ENCODE measurements at regions not wholly inside any gene's neighbourhood (a gene's known extent, or its start where the extent isn't known, plus 50 kb on each side); places are given as distances from the start of the nearest gene placed in this dataset.

DNA sequence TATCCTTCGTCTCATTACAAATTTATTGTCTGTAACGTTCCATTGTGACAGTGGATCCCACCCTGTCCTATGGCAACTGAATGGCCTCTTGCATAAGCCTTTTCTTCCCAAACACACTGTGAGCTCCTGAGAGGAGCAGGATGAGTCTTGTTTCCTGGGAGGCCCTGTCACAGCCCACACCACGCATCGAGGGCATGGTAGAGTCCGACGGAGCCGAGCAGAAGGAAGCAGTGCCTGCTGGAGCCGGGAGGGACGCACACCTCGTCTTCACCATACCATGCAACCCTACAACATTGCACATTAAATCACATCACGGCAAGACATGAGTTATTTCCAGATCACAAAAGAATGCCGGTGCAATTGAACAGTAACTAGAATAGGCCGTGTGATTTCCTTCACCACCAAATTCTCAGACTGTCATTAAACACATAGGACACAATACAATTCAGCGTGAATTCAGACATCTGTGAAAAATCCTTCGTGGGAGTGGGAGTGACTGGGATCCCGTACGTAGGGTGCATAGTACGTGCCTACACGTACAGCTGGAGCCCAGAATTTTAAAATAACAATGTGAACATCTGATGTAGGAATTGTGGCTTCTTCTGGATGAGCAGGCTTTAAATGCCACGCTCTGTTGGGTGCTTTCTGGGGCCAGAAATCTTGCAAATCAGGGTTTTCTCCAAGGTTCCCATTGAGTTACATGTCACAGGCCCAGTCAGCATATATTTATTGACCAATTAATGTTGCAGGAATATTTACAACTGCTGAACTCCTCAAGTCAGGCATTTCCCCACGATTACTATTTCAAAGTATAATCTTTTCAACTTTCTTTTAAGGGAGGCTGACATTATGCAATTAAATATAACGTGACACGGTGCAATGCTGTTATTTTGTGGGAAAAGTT lies 201.8 kb downstream of the TTLL2 start:
- intact Hi-C loops (cut with DNase I; ENCODE audit: low total_unique reads): no loop called here

DNA sequence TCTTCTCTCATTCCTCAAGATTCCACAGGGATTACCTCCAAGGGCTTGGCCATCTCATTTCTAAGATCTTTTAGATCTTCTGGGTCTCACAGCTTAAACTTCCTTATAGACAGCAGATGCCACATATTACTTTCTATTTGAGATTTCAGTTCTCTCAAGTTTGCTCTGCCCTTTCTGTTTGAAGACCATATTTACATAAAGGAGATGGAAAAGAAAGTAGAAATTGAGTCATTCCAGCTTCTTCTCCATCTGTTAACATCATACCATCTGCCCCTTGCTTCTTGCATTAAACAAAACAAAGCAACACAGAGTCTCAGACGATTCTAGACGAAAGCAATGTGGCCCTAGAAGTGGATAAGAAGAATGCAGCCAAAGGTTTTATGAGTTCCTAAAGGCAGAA lies 203.4 kb downstream of the TTLL2 start:
- TF ChIP-seq, protein P1, sequence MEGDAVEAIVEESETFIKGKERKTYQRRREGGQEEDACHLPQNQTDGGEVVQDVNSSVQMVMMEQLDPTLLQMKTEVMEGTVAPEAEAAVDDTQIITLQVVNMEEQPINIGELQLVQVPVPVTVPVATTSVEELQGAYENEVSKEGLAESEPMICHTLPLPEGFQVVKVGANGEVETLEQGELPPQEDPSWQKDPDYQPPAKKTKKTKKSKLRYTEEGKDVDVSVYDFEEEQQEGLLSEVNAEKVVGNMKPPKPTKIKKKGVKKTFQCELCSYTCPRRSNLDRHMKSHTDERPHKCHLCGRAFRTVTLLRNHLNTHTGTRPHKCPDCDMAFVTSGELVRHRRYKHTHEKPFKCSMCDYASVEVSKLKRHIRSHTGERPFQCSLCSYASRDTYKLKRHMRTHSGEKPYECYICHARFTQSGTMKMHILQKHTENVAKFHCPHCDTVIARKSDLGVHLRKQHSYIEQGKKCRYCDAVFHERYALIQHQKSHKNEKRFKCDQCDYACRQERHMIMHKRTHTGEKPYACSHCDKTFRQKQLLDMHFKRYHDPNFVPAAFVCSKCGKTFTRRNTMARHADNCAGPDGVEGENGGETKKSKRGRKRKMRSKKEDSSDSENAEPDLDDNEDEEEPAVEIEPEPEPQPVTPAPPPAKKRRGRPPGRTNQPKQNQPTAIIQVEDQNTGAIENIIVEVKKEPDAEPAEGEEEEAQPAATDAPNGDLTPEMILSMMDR (IDR thresholded peaks at IDR 0.05 in 4 of 5, conservative IDR thresholded peaks at IDR 0.05 in 1 of 5): no peak
- no peak overlapping the region for H3K27ac ChIP-seq
- no peak overlapping the region for H3K4me3 ChIP-seq
- in situ Hi-C loops (cut with MboI; ENCODE audit: low sequenced_read_pairs in 4 of 4) (no loop called here), intact Hi-C loops (cut with DNase I; ENCODE audit: low total_unique reads) (no loop called here)
- no peaks in the 10 kb centered on the region for H3K9me3 ChIP-seq
- H3K36me3 ChIP-seq: no peaks in the 10 kb centered on the region
- peaks cover 0 to 3% (median 0%) of the 10 kb centered on the region in 3 donors for H3K27me3 ChIP-seq
- no peak for ATAC-seq
- no peak for DNase-seq
- no peaks in the 10 kb centered on the region for H3K4me1 ChIP-seq

More for the DNA sequence above, 201.8 kb downstream of the TTLL2 start:
- Histone ChIP-seq H3K4me3 (no peak overlapping the region), H3K4me1 (no peaks in the 10 kb centered on the region), H3K36me3 (no peaks in the 10 kb centered on the region), H3K27me3 (peaks cover 0 to 3% (median 0%) of the 10 kb centered on the region in 3 donors), H3K27ac (no peak overlapping the region), H3K9me3 (no peaks in the 10 kb centered on the region)
- ATAC-seq (no peak), DNase-seq (no peak)
- in situ Hi-C loops (cut with MboI; ENCODE audit: low sequenced_read_pairs in 4 of 4): no loop called here
- TF ChIP-seq, protein P1 (IDR thresholded peaks at IDR 0.05 in 4 of 5, conservative IDR thresholded peaks at IDR 0.05 in 1 of 5): no peak
- TF ChIP-seq POLR2A (IDR thresholded peaks at IDR 0.05): no peak

- in situ Hi-C loops (cut with MboI; ENCODE audit: low sequenced_read_pairs in 4 of 4): no loop called here
- H3K4me1 ChIP-seq: no peaks in the 10 kb centered on the region
- H3K36me3 ChIP-seq: no peaks in the 10 kb centered on the region
- DNase-seq: no peak
- no peak for TF ChIP-seq POLR2A (IDR thresholded peaks at IDR 0.05)
- TF ChIP-seq, protein P1 (IDR thresholded peaks at IDR 0.05 in 4 of 5, conservative IDR thresholded peaks at IDR 0.05 in 1 of 5): no peak
- no peak overlapping the region for H3K4me3 ChIP-seq
- no peak overlapping the region for H3K27ac ChIP-seq
- H3K27me3 ChIP-seq: peaks cover 0 to 3% (median 0%) of the 10 kb centered on the region in 3 donors
- no peaks in the 10 kb centered on the region for H3K9me3 ChIP-seq
- intact Hi-C loops (cut with DNase I; ENCODE audit: low total_unique reads): no loop called here
- no peak for ATAC-seq
Measured at GRCh38 chr6:167528976-167529375, 204.1 kb downstream of the TTLL2 start.

DNA sequence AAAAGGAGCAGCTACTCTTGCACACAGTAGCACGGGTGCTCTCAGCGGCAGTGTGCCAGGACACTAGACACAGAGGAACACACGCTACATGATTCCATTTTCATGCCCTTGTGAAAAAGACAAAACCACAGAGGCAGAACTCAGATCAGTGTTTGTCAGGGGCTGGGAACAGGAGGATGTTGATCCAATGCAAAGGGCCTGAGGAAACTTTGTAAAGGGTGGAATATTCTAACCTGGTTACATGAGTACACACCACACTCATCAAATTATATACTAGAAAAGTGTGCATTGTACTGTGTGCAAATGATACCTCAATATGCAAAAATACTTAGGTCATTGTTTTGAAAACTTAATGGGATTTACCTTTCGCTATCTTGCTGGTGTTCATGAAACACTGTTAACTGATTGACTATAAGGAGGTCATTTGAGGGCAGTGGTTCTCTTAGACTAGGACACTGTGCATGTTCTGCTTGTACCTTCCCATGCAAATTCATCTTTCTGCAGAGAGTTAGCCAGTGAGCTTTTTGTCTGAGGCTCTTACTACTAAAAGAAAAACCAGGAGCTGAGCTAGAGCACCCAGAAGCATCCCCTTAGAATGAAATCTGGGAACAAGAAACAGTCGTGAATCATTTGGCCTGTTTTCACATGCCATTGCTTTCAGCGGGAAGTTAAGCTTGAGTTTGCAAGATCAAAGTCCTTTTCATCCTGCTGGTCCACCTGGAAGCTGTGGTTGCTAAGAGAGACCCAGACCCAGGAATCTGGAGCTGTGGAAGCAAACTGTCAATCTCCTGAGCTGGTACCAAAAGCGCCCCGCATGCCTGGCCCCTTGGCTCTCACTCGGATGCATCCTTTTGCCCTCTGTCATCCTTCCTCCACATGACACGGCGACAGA lies 204.8 kb downstream of the TTLL2 start:
- no peaks in the 10 kb centered on the region for H3K9me3 ChIP-seq
- in situ Hi-C loops (cut with MboI; ENCODE audit: low sequenced_read_pairs in 4 of 4): no loop called here
- DNase-seq: no peak
- TF ChIP-seq, protein P1 (IDR thresholded peaks at IDR 0.05 in 4 of 5, conservative IDR thresholded peaks at IDR 0.05 in 1 of 5): no peak
- TF ChIP-seq POLR2A (IDR thresholded peaks at IDR 0.05): no peak
- no peak overlapping the region for H3K4me3 ChIP-seq
- intact Hi-C loops (cut with DNase I; ENCODE audit: low total_unique reads): no loop called here
- H3K36me3 ChIP-seq: no peaks in the 10 kb centered on the region
- ATAC-seq: no peak
- peaks cover 0 to 3% (median 0%) of the 10 kb centered on the region in 3 donors for H3K27me3 ChIP-seq
- H3K27ac ChIP-seq: no peak overlapping the region
- no peaks in the 10 kb centered on the region for H3K4me1 ChIP-seq
